PFSK-1 (cell line): ENCODE measurements at regions not wholly inside any gene's neighbourhood (a gene's known extent, or its start where the extent isn't known, plus 50 kb on each side); places are given as distances from the start of the nearest gene placed in this dataset.
A peak's percentile ranks its signal among the peaks of the same experiment; 100 is the strongest.

Experiments used
- FOXP2 ChIP-seq: optimal IDR thresholded peaks from 2 replicates; pipeline ENCODE3; 2011; ENCODE audit warnings: borderline replicate concordance, control low read depth, inconsistent platforms; ENCODE audit not compliant: insufficient read depth; ENCODE audit errors: extremely low read length, extremely low read depth
- POLR2AphosphoS5 ChIP-seq: IDR thresholded peaks from 2 replicates; pipeline ENCODE4 v1.6.1; 2012; ENCODE audit warnings: low read depth, mild to moderate bottlenecking, control low read depth, low read length, moderate library complexity
- REST ChIP-seq, 2 experiments: IDR thresholded peaks; 2 replicates each; pipeline versions ENCODE4 v1.6.1 to v1.8.0; 2011 to 2012; ENCODE audit warnings: low read depth in 2 of 2, low read length in 2 of 2, control low read depth in 1 of 2, inconsistent platforms in 1 of 2, mild to moderate bottlenecking in 1 of 2, moderate library complexity in 1 of 2; ENCODE audit not compliant: insufficient read depth in 1 of 2
- SIN3A ChIP-seq: IDR thresholded peaks from 2 replicates; pipeline ENCODE4 v1.6.1; 2012; ENCODE audit warnings: mild to moderate bottlenecking, low read length, moderate library complexity, borderline replicate concordance; ENCODE audit not compliant: insufficient read depth
- TAF1 ChIP-seq: IDR thresholded peaks from 2 replicates; pipeline ENCODE4 v1.6.1; 2012; ENCODE audit warnings: low read length, control low read depth, borderline replicate concordance; ENCODE audit not compliant: insufficient read depth

GRCh38 chr7:25842201-25842733 is 309.7 kb upstream of the NFE2L3 start:
- TF ChIP-seq TAF1: no peak
- no peak for TF ChIP-seq POLR2AphosphoS5
- TF ChIP-seq FOXP2: no peak
- TF ChIP-seq REST (IDR thresholded peaks at IDR 0.05; ENCODE audit: insufficient read depth in 1 of 2, low read depth in 2 of 2, low read length in 2 of 2): 0 out of 4 replicates have a peak, but pooled peaks of 1 of the 2 experiments have one; percentile 18
- TF ChIP-seq SIN3A: no peak

GRCh38 chr7:25843467-25843866 is 308.5 kb upstream of the NFE2L3 start:
- TF ChIP-seq SIN3A (no peak), REST (IDR thresholded peaks at IDR 0.05; ENCODE audit: insufficient read depth in 1 of 2, low read depth in 2 of 2, low read length in 2 of 2) (no peak), FOXP2 (no peak), TAF1 (no peak), POLR2AphosphoS5 (no peak)

- no peak for TF ChIP-seq FOXP2
- TF ChIP-seq REST (IDR thresholded peaks at IDR 0.05; ENCODE audit: insufficient read depth in 1 of 2, low read depth in 2 of 2, low read length in 2 of 2): no peak
- TF ChIP-seq TAF1: no peak
- no peak for TF ChIP-seq SIN3A
- TF ChIP-seq POLR2AphosphoS5: no peak
Measured at GRCh38 chr7:25844102-25844870, 307.7 kb upstream of the NFE2L3 start.

- no peak for TF ChIP-seq SIN3A
- no peak for TF ChIP-seq POLR2AphosphoS5
Measured at GRCh38 chr7:25845464-25845863, 306.5 kb upstream of the NFE2L3 start.

GRCh38 chr7:25846722-25847121 is 305.3 kb upstream of the NFE2L3 start:
- TF ChIP-seq REST (IDR thresholded peaks at IDR 0.05; ENCODE audit: insufficient read depth in 1 of 2, low read depth in 2 of 2, low read length in 2 of 2) (peak; percentile 71 to 92), FOXP2 (peak; percentile 23), POLR2AphosphoS5 (no peak), SIN3A (no peak), TAF1 (no peak)
